ENCODE measurements at regions not wholly inside any gene's neighbourhood (a gene's known extent, or its start where the extent isn't known, plus 50 kb on each side); places are given as distances from the start of the nearest gene placed in this dataset.
"Not testable (repeated sequence)": the region's sequence is repeated elsewhere in the genome, so short reads cannot be mapped to it uniquely, and the experiment has no call there.

GRCh38 chr4:72857787-72858186, 211.7 kb downstream of the COX18 start:
- Mint-ChIP-seq H3K27ac (no peak overlapping the region), H3K4me1 (ENCODE audit: low read depth) (peaks cover 17% of the 10 kb centered on the region), H3K4me3 (no peak overlapping the region; the same call in 1 of the 2 replicates), H3K27me3 (ENCODE audit: insufficient read depth) (peaks cover 2% of the 10 kb centered on the region; the same call in 1 of the 2 replicates), H3K36me3 (ENCODE audit: low read depth) (no peaks in the 10 kb centered on the region), H3K9me3 (no peaks in the 10 kb centered on the region)
- no peak for TF ChIP-seq CTCF (IDR thresholded peaks at IDR 0.05)
- DNase-seq, result no peak

- DNase-seq, result no peak
- TF ChIP-seq CTCF (IDR thresholded peaks at IDR 0.05), result no peak
- Mint-ChIP-seq H3K4me1 (ENCODE audit: low read depth) (peaks cover 17% of the 10 kb centered on the region), H3K27ac (no peak overlapping the region), H3K4me3 (no peak overlapping the region), H3K9me3 (no peaks in the 10 kb centered on the region), H3K36me3 (ENCODE audit: low read depth) (no peaks in the 10 kb centered on the region), H3K27me3 (ENCODE audit: insufficient read depth) (peaks cover 2% of the 10 kb centered on the region; the same call in 1 of the 2 replicates)
These were observed 212.3 kb downstream of the COX18 start for GRCh38 chr4:72857216-72857615.

GRCh38 chr4:72846280-72847111, 223.0 kb downstream of the COX18 start:
- DNase-seq, result peak; percentile 8
- Mint-ChIP-seq H3K27me3 (ENCODE audit: insufficient read depth) (peaks cover 7% of the 10 kb centered on the region; the same call in 1 of the 2 replicates), H3K27ac (no peak overlapping the region), H3K4me3 (peak overlapping the region; percentile 39), H3K9me3 (no peaks in the 10 kb centered on the region), H3K36me3 (ENCODE audit: low read depth) (no peaks in the 10 kb centered on the region), H3K4me1 (ENCODE audit: low read depth) (peaks cover 22% of the 10 kb centered on the region)
- no peak for TF ChIP-seq CTCF (IDR thresholded peaks at IDR 0.05)

- no peaks in the 10 kb centered on the region for H3K9me3 Mint-ChIP-seq
- H3K36me3 Mint-ChIP-seq (ENCODE audit: low read depth), result no peaks in the 10 kb centered on the region
- no peak overlapping the region for H3K4me3 Mint-ChIP-seq
- no peak overlapping the region for H3K27ac Mint-ChIP-seq
- no peak for DNase-seq
- peaks cover 8% of the 10 kb centered on the region; the same call in 1 of the 2 replicates for H3K27me3 Mint-ChIP-seq (ENCODE audit: insufficient read depth)
- TF ChIP-seq CTCF (IDR thresholded peaks at IDR 0.05), result no peak
- peaks cover 28% of the 10 kb centered on the region for H3K4me1 Mint-ChIP-seq (ENCODE audit: low read depth)
These were observed 226.1 kb downstream of the COX18 start for GRCh38 chr4:72843466-72843865.

GRCh38 chr4:72842323-72842722, 227.2 kb downstream of the COX18 start:
- H3K4me3 Mint-ChIP-seq, result no peak overlapping the region
- H3K9me3 Mint-ChIP-seq, result no peaks in the 10 kb centered on the region
- TF ChIP-seq CTCF (IDR thresholded peaks at IDR 0.05), result no peak
- DNase-seq, result no peak
- H3K27me3 Mint-ChIP-seq (ENCODE audit: insufficient read depth), result peaks cover 3% of the 10 kb centered on the region
- H3K36me3 Mint-ChIP-seq (ENCODE audit: low read depth), result no peaks in the 10 kb centered on the region
- H3K4me1 Mint-ChIP-seq (ENCODE audit: low read depth), result peaks cover 28% of the 10 kb centered on the region
- H3K27ac Mint-ChIP-seq, result no peak overlapping the region

GRCh38 chr4:72840166-72840565, 229.3 kb downstream of the COX18 start:
- peaks cover 23% of the 10 kb centered on the region for H3K4me1 Mint-ChIP-seq (ENCODE audit: low read depth)
- not testable (repeated sequence) for DNase-seq; H3K27me3 Mint-ChIP-seq (ENCODE audit: insufficient read depth); H3K9me3 Mint-ChIP-seq; H3K36me3 Mint-ChIP-seq (ENCODE audit: low read depth); H3K27ac Mint-ChIP-seq; H3K4me3 Mint-ChIP-seq

Data from HFFc6 (cell line).